ENCODE measurements at regions not wholly inside any gene's neighbourhood (a gene's known extent, or its start where the extent isn't known, plus 50 kb on each side); places are given as distances from the start of the nearest gene placed in this dataset.

- no peaks in the 10 kb centered on the region for H3K79me2 ChIP-seq
- DNase-seq (ENCODE audit: low spot score), result no peak
- H3K27ac ChIP-seq, result no peak overlapping the region
- no peaks in the 10 kb centered on the region for H3K36me3 ChIP-seq (replicated peaks; ENCODE audit: insufficient read depth, low read depth)
- no peaks in the 10 kb centered on the region for H4K20me1 ChIP-seq (ENCODE audit: insufficient read depth, poor library complexity, severe bottlenecking)
- H3K27me3 ChIP-seq, result no peaks in the 10 kb centered on the region
- H3K9me3 ChIP-seq (ENCODE audit: low read depth), result no peaks in the 10 kb centered on the region
- WGBS (ENCODE audit: low lambda C conversion rate, missing lambda C conversion rate), result 81% methylated on average over 3 of the region's 3 CpGs
- no peaks in the 10 kb centered on the region for H3K9me2 ChIP-seq (replicated peaks; ENCODE audit: insufficient read depth)
- TF ChIP-seq CTCF (IDR thresholded peaks at IDR 0.05; ENCODE audit: poor library complexity) (no peak), EZH2 (IDR thresholded peaks at IDR 0.05; ENCODE audit: borderline replicate concordance) (no peak), EZH2phosphoT487 (IDR thresholded peaks at IDR 0.05; ENCODE audit: low read depth, severe bottlenecking, unreplicated experiment) (no peak)
- no peaks in the 10 kb centered on the region for H3K4me1 ChIP-seq (ENCODE audit: insufficient read depth)
- no peak overlapping the region for H3K4me3 ChIP-seq
- no peak overlapping the region for H2AFZ ChIP-seq
- no peak overlapping the region for H3K4me2 ChIP-seq
Observed at GRCh38 chr6:94446120-94446519, 1026.8 kb upstream of the EPHA7 start.

- TF ChIP-seq CTCF (IDR thresholded peaks at IDR 0.05; ENCODE audit: poor library complexity) (no peak), EZH2 (IDR thresholded peaks at IDR 0.05; ENCODE audit: borderline replicate concordance) (no peak), EZH2phosphoT487 (IDR thresholded peaks at IDR 0.05; ENCODE audit: low read depth, severe bottlenecking, unreplicated experiment) (no peak)
- H3K36me3 ChIP-seq (replicated peaks; ENCODE audit: insufficient read depth, low read depth), result no peaks in the 10 kb centered on the region
- H3K27ac ChIP-seq, result no peak overlapping the region
- H3K4me3 ChIP-seq, result no peak overlapping the region
- no peaks in the 10 kb centered on the region for H4K20me1 ChIP-seq (ENCODE audit: insufficient read depth, poor library complexity, severe bottlenecking)
- no peaks in the 10 kb centered on the region for H3K4me1 ChIP-seq (ENCODE audit: insufficient read depth)
- no peaks in the 10 kb centered on the region for H3K9me3 ChIP-seq (ENCODE audit: low read depth)
- H3K4me2 ChIP-seq, result no peak overlapping the region
- no peak overlapping the region for H2AFZ ChIP-seq
- H3K79me2 ChIP-seq, result no peaks in the 10 kb centered on the region
- H3K9me2 ChIP-seq (replicated peaks; ENCODE audit: insufficient read depth), result no peaks in the 10 kb centered on the region
- no peak for DNase-seq (ENCODE audit: low spot score)
- H3K27me3 ChIP-seq, result no peaks in the 10 kb centered on the region
- WGBS (ENCODE audit: low lambda C conversion rate, missing lambda C conversion rate), result 79% methylated on average over 2 of the region's 2 CpGs
Observed at GRCh38 chr6:94443701-94444100, 1024.3 kb upstream of the EPHA7 start.

GRCh38 chr6:94424692-94425091 lies 1005.3 kb upstream of the EPHA7 start:
- Histone ChIP-seq H3K79me2 (no peaks in the 10 kb centered on the region), H3K36me3 (replicated peaks; ENCODE audit: insufficient read depth, low read depth) (no peaks in the 10 kb centered on the region), H2AFZ (no peak overlapping the region), H3K27ac (no peak overlapping the region), H4K20me1 (ENCODE audit: insufficient read depth, poor library complexity, severe bottlenecking) (no peaks in the 10 kb centered on the region), H3K9me3 (ENCODE audit: low read depth) (no peaks in the 10 kb centered on the region), H3K4me3 (no peak overlapping the region), H3K4me2 (no peak overlapping the region), H3K9me2 (replicated peaks; ENCODE audit: insufficient read depth) (no peaks in the 10 kb centered on the region), H3K27me3 (no peaks in the 10 kb centered on the region), H3K4me1 (ENCODE audit: insufficient read depth) (no peaks in the 10 kb centered on the region)
- TF ChIP-seq EZH2phosphoT487 (IDR thresholded peaks at IDR 0.05; ENCODE audit: low read depth, severe bottlenecking, unreplicated experiment) (no peak), CTCF (IDR thresholded peaks at IDR 0.05; ENCODE audit: poor library complexity) (no peak), EZH2 (IDR thresholded peaks at IDR 0.05; ENCODE audit: borderline replicate concordance) (no peak)
- no peak for DNase-seq (ENCODE audit: low spot score)

GRCh38 chr6:94417363-94417762 lies 998.0 kb upstream of the EPHA7 start:
- no peak overlapping the region for H2AFZ ChIP-seq
- 87% methylated on average over 1 of the region's 1 CpG for WGBS (ENCODE audit: low lambda C conversion rate, missing lambda C conversion rate)
- H3K79me2 ChIP-seq, result no peaks in the 10 kb centered on the region
- TF ChIP-seq CTCF (IDR thresholded peaks at IDR 0.05; ENCODE audit: poor library complexity) (no peak), EZH2phosphoT487 (IDR thresholded peaks at IDR 0.05; ENCODE audit: low read depth, severe bottlenecking, unreplicated experiment) (no peak)
- no peaks in the 10 kb centered on the region for H3K9me3 ChIP-seq (ENCODE audit: low read depth)
- H3K27me3 ChIP-seq, result no peaks in the 10 kb centered on the region
- no peaks in the 10 kb centered on the region for H4K20me1 ChIP-seq (ENCODE audit: insufficient read depth, poor library complexity, severe bottlenecking)
- no peak overlapping the region for H3K27ac ChIP-seq
- H3K9me2 ChIP-seq (replicated peaks; ENCODE audit: insufficient read depth), result no peaks in the 10 kb centered on the region
- DNase-seq (ENCODE audit: low spot score), result no peak
- H3K4me3 ChIP-seq, result no peak overlapping the region
- H3K36me3 ChIP-seq (replicated peaks; ENCODE audit: insufficient read depth, low read depth), result no peaks in the 10 kb centered on the region
- no peaks in the 10 kb centered on the region for H3K4me1 ChIP-seq (ENCODE audit: insufficient read depth)
- H3K4me2 ChIP-seq, result no peak overlapping the region
